ENCODE measurements at regions not wholly inside any gene's neighbourhood (a gene's known extent, or its start where the extent isn't known, plus 50 kb on each side); places are given as distances from the start of the nearest gene placed in this dataset.
"Not testable (repeated sequence)": the region's sequence is repeated elsewhere in the genome, so short reads cannot be mapped to it uniquely, and the experiment has no call there.

GRCh38 chr21:24658026-24658425 lies 949.3 kb downstream of the MRPL39 start:
- DNase-seq (ENCODE audit: low read depth in 4 of 4, low spot score in 3 of 4), result no peak

- DNase-seq (ENCODE audit: low read depth in 4 of 4, low spot score in 3 of 4), result no peak
Measured at GRCh38 chr21:24649691-24650090, 957.6 kb downstream of the MRPL39 start.

GRCh38 chr21:24636696-24637095 lies 970.6 kb downstream of the MRPL39 start:
- DNase-seq (ENCODE audit: low read depth in 4 of 4, low spot score in 3 of 4), result no peak

GRCh38 chr21:24634749-24635148 lies 972.5 kb downstream of the MRPL39 start:
- no peak for DNase-seq (ENCODE audit: low read depth in 4 of 4, low spot score in 3 of 4)

- no peak for DNase-seq (ENCODE audit: low read depth in 4 of 4, low spot score in 3 of 4)
Measured at GRCh38 chr21:24628536-24628935, 978.7 kb downstream of the MRPL39 start.

- no peak for DNase-seq (ENCODE audit: low read depth in 4 of 4, low spot score in 3 of 4)
Measured at GRCh38 chr21:24628046-24628445, 979.2 kb downstream of the MRPL39 start.

- no peak for DNase-seq (ENCODE audit: low read depth in 4 of 4, low spot score in 3 of 4)
Measured at GRCh38 chr21:24617819-24618218, 989.5 kb downstream of the MRPL39 start.

- DNase-seq (ENCODE audit: low read depth in 4 of 4, low spot score in 3 of 4), result no peak
Measured at GRCh38 chr21:24594082-24594481, 1013.2 kb downstream of the MRPL39 start.

GRCh38 chr21:24590261-24590660 lies 1017.0 kb downstream of the MRPL39 start:
- no peak for DNase-seq (ENCODE audit: low read depth in 4 of 4, low spot score in 3 of 4)

GRCh38 chr21:24583473-24583872 lies 1023.8 kb downstream of the MRPL39 start:
- DNase-seq (ENCODE audit: low read depth in 4 of 4, low spot score in 3 of 4), result no peak

GRCh38 chr21:24577301-24577700 lies 1030.0 kb downstream of the MRPL39 start:
- no peak for DNase-seq (ENCODE audit: low read depth in 4 of 4, low spot score in 3 of 4)

GRCh38 chr21:24561291-24561690 lies 1046.0 kb downstream of the MRPL39 start:
- no peak for DNase-seq (ENCODE audit: low read depth in 4 of 4, low spot score in 3 of 4)

GRCh38 chr21:24552491-24552890 lies 1054.8 kb downstream of the MRPL39 start:
- no peak for DNase-seq (ENCODE audit: low read depth in 4 of 4, low spot score in 3 of 4)

- no peak for DNase-seq (ENCODE audit: low read depth in 4 of 4, low spot score in 3 of 4)
Measured at GRCh38 chr21:24545807-24546361, 1061.4 kb downstream of the MRPL39 start.

GRCh38 chr21:24514081-24514733 lies 1093.1 kb downstream of the MRPL39 start:
- DNase-seq (ENCODE audit: low read depth in 4 of 4, low spot score in 3 of 4), result peak in 2 of 4 donors; percentile 0 to 8

GRCh38 chr21:24509131-24509530 lies 1098.2 kb downstream of the MRPL39 start:
- DNase-seq (ENCODE audit: low read depth in 4 of 4, low spot score in 3 of 4), result no peak

GRCh38 chr21:24486973-24487372 lies 1120.3 kb downstream of the MRPL39 start:
- no peak for DNase-seq (ENCODE audit: low read depth in 4 of 4, low spot score in 3 of 4)

- DNase-seq (ENCODE audit: low read depth in 4 of 4, low spot score in 3 of 4), result not testable (repeated sequence)
Measured at GRCh38 chr21:24483361-24483760, 1123.9 kb downstream of the MRPL39 start.

GRCh38 chr21:24470852-24471251 lies 1136.4 kb downstream of the MRPL39 start:
- no peak for DNase-seq (ENCODE audit: low read depth in 4 of 4, low spot score in 3 of 4)

GRCh38 chr21:24456358-24456757 lies 1150.9 kb downstream of the MRPL39 start:
- no peak for DNase-seq (ENCODE audit: low read depth in 4 of 4, low spot score in 3 of 4)

- no peak for DNase-seq (ENCODE audit: low read depth in 4 of 4, low spot score in 3 of 4)
Measured at GRCh38 chr21:24450119-24450518, 1157.2 kb downstream of the MRPL39 start.

GRCh38 chr21:24445517-24445916 lies 1161.8 kb downstream of the MRPL39 start:
- DNase-seq (ENCODE audit: low read depth in 4 of 4, low spot score in 3 of 4), result no peak

- no peak for DNase-seq (ENCODE audit: low read depth in 4 of 4, low spot score in 3 of 4)
Measured at GRCh38 chr21:24444736-24445135, 1162.5 kb downstream of the MRPL39 start.
